Renal cortical epithelial cell (primary cell): ENCODE measurements at regions not wholly inside any gene's neighbourhood (a gene's known extent, or its start where the extent isn't known, plus 50 kb on each side); places are given as distances from the start of the nearest gene placed in this dataset.

Experiments
- DNase-seq: peaks from one replicate; pipeline ENCODE4 v3.0.0-alpha.2; 2011; ENCODE audit warnings: low read depth

GRCh38 chr2:206368484-206368883 is 74.8 kb upstream of the ADAM23 start:
- no peak for DNase-seq

GRCh38 chr2:206368933-206369569 is 74.3 kb upstream of the ADAM23 start:
- no peak for DNase-seq

GRCh38 chr2:206375956-206376355 is 67.4 kb upstream of the ADAM23 start:
- no peak for DNase-seq

GRCh38 chr2:206378835-206379234 is 64.5 kb upstream of the ADAM23 start:
- DNase-seq, result no peak

GRCh38 chr2:206379266-206379665 is 64.1 kb upstream of the ADAM23 start:
- DNase-seq, result no peak

- no peak for DNase-seq
Measured at GRCh38 chr2:206379886-206380285, 63.4 kb upstream of the ADAM23 start.

- DNase-seq, result no peak
Measured at GRCh38 chr2:206381881-206382280, 61.5 kb upstream of the ADAM23 start.

GRCh38 chr2:206383669-206384068 is 59.7 kb upstream of the ADAM23 start:
- DNase-seq, result no peak

GRCh38 chr2:206387808-206388207 is 55.5 kb upstream of the ADAM23 start:
- no peak for DNase-seq

GRCh38 chr2:206388698-206389097 is 54.6 kb upstream of the ADAM23 start:
- no peak for DNase-seq

GRCh38 chr2:206389164-206389563 is 54.2 kb upstream of the ADAM23 start:
- DNase-seq, result no peak

GRCh38 chr2:206390181-206390580 is 53.2 kb upstream of the ADAM23 start:
- no peak for DNase-seq

GRCh38 chr2:206392118-206392517 is 51.2 kb upstream of the ADAM23 start:
- DNase-seq, result peak; percentile 10
